ENCODE measurements at regions not wholly inside any gene's neighbourhood (a gene's known extent, or its start where the extent isn't known, plus 50 kb on each side); places are given as distances from the start of the nearest gene placed in this dataset.

DNA sequence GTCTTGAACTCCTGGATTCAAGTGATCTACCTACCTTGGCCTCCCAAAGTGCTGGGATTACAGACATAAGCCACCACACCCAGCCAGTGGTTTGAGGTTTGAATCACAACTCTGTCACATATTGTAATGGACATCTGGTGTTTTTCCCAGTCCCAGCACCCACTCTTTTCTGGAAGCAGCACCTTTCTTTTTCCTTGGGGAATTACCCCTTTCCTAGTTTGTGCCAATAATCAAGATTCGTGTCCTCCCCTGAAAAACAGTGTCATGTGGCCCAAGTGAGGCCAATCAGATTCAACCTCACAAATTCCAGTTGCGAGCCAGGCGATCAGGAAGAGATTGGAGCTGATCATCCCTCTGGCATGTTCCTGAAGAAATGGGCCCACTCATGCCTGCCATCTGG, 71.7 kb upstream of the SGK1 start:
- TF ChIP-seq, protein P1, sequence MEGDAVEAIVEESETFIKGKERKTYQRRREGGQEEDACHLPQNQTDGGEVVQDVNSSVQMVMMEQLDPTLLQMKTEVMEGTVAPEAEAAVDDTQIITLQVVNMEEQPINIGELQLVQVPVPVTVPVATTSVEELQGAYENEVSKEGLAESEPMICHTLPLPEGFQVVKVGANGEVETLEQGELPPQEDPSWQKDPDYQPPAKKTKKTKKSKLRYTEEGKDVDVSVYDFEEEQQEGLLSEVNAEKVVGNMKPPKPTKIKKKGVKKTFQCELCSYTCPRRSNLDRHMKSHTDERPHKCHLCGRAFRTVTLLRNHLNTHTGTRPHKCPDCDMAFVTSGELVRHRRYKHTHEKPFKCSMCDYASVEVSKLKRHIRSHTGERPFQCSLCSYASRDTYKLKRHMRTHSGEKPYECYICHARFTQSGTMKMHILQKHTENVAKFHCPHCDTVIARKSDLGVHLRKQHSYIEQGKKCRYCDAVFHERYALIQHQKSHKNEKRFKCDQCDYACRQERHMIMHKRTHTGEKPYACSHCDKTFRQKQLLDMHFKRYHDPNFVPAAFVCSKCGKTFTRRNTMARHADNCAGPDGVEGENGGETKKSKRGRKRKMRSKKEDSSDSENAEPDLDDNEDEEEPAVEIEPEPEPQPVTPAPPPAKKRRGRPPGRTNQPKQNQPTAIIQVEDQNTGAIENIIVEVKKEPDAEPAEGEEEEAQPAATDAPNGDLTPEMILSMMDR (IDR thresholded peaks at IDR 0.05): no peak
- TF ChIP-seq POLR2A (IDR thresholded peaks at IDR 0.05): no peak
